Vagina (tissue), 2 donors: ENCODE measurements at regions not wholly inside any gene's neighbourhood (a gene's known extent, or its start where the extent isn't known, plus 50 kb on each side); places are given as distances from the start of the nearest gene placed in this dataset.

Experiments
- CTCF ChIP-seq, 3 experiments: fragments of 450-650 bp in 2 of 3; fragments of 200-600 bp in 1 of 3; sonication (generic) in 1 of 3; IDR thresholded peaks; one replicate each; pipeline ENCODE4 v1.5.1; 2017 to 2019; ENCODE audit warnings: antibody characterized with exemption in 3 of 3, mild to moderate bottlenecking in 2 of 3, moderate library complexity in 2 of 3
- POLR2A ChIP-seq, 2 donors: fragments of 450-650 bp; IDR thresholded peaks; one replicate each; pipeline ENCODE4 v1.6.1; 2017; ENCODE audit warnings: antibody characterized with exemption in 2 of 2, mild to moderate bottlenecking in 2 of 2, moderate library complexity in 2 of 2
- POLR2AphosphoS5 ChIP-seq, 2 donors: sonication (generic); formaldehyde crosslinking; IDR thresholded peaks; one replicate each; pipeline ENCODE4 v1.9.0; 2017; ENCODE audit warnings: antibody characterized with exemption in 2 of 2, mild to moderate bottlenecking in 2 of 2, low read depth in 1 of 2; ENCODE audit not compliant: insufficient read depth in 1 of 2

GRCh38 chr20:57860576-57860975 lies 150.8 kb upstream of the PMEPA1 start:
- TF ChIP-seq CTCF (IDR thresholded peaks at IDR 0.05) (no peak), POLR2AphosphoS5 (IDR thresholded peaks at IDR 0.05; ENCODE audit: insufficient read depth in 1 of 2, low read depth in 1 of 2) (no peak), POLR2A (IDR thresholded peaks at IDR 0.05) (no peak)
